SH-SY5Y (cell line): ENCODE measurements at regions not wholly inside any gene's neighbourhood (a gene's known extent, or its start where the extent isn't known, plus 50 kb on each side); places are given as distances from the start of the nearest gene placed in this dataset.

Source experiments
- GATA2 ChIP-seq: IDR thresholded peaks from 2 replicates; pipeline ENCODE4 v1.6.1; 2011; ENCODE audit warnings: mild to moderate bottlenecking, low read depth, low read length
- GATA3 ChIP-seq: IDR thresholded peaks from 2 replicates; pipeline ENCODE4 v1.6.1; 2011; ENCODE audit warnings: low read depth, mild to moderate bottlenecking, low read length, moderate library complexity

- TF ChIP-seq GATA2 (no peak), GATA3 (no peak)
Measured at GRCh38 chr9:13570068-13570974, 290.8 kb upstream of the MPDZ start.
